ENCODE measurements at regions not wholly inside any gene's neighbourhood (a gene's known extent, or its start where the extent isn't known, plus 50 kb on each side); places are given as distances from the start of the nearest gene placed in this dataset.

DNA sequence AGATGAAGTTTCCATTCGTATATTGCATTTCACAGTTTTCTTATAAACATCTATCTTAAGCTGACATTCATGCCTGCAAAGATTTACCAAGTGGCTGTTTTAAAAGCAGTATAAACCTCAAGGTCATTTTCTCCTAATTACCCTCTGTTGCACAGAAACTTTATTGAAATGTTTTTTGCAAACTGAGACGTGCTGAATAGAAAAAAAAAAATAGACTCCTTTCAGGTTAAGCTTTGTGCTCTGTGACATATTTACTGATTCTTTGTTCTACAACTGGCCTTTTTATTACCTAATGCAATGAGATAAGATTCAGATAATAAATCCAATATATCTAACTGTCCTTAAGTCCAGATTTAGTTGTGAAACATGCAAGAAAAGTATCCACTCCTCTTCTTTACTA is 938.7 kb downstream of the DSC3 start:
- TF ChIP-seq, protein P1, sequence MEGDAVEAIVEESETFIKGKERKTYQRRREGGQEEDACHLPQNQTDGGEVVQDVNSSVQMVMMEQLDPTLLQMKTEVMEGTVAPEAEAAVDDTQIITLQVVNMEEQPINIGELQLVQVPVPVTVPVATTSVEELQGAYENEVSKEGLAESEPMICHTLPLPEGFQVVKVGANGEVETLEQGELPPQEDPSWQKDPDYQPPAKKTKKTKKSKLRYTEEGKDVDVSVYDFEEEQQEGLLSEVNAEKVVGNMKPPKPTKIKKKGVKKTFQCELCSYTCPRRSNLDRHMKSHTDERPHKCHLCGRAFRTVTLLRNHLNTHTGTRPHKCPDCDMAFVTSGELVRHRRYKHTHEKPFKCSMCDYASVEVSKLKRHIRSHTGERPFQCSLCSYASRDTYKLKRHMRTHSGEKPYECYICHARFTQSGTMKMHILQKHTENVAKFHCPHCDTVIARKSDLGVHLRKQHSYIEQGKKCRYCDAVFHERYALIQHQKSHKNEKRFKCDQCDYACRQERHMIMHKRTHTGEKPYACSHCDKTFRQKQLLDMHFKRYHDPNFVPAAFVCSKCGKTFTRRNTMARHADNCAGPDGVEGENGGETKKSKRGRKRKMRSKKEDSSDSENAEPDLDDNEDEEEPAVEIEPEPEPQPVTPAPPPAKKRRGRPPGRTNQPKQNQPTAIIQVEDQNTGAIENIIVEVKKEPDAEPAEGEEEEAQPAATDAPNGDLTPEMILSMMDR (IDR thresholded peaks at IDR 0.05): no peak
- TF ChIP-seq ZFX (IDR thresholded peaks at IDR 0.05; ENCODE audit: borderline replicate concordance): no peak
- no peak overlapping the region for H3K27ac ChIP-seq

DNA sequence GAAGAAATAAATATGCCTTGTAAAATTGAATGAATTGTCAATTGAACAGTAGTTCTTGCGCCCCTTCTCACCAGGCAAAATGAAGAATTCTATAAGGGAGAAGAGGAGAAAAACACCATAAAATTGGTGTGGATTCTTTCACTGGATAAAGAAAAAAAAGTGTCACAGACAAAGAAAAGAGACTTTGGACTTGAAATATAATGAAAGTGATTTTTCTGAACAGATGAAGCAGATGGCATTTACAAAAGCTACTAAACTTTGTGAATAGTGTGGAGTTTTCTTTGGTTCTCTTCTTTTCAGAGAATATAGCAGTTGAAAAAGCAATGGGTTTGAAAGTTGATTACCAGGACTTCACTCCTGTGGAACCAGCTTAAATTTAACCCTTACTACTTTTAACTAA is 945.7 kb downstream of the DSC3 start:
- TF ChIP-seq, protein P1 (IDR thresholded peaks at IDR 0.05): no peak
- no peak for TF ChIP-seq ZFX (IDR thresholded peaks at IDR 0.05; ENCODE audit: borderline replicate concordance)
- H3K27ac ChIP-seq: no peak overlapping the region

DNA sequence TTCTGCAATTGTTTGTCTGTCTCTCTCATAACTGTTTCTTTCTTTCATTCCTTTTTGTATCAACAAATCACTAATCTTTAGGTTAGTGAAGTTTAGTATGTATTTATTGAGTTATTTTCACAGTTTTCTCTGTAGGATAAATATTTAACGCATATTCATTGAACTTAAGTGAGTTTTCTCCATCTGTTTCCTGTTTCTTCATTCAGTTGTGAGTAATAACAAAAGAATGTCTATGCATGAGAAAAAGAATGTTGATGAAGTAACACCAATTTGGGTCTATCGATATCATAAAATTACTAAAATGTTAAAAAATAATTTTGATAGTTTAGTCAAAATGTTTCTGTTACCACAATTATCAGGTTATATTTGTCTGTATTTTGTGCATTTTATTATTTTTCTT is 948.0 kb downstream of the DSC3 start:
- H3K27ac ChIP-seq: no peak overlapping the region

DNA sequence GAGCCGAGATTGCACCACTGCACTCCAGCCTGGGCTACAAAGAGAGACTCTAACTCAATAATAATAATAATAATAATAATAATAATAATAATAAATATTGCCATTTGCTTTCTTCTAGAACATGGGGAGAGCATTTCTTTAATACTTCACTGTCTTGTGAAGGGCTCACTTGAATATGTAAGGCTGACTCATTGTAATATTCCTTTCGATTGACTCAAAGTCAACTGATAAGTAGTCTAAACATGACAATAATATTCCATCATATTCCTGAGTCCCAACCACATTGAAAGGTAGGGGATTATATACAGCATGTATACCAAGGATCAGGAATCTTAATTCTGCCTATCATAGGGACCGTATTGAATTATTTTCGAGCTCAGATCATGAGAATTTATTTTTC is 949.2 kb downstream of the DSC3 start:
- TF ChIP-seq ZFX (IDR thresholded peaks at IDR 0.05; ENCODE audit: borderline replicate concordance): no peak
- TF ChIP-seq, protein P1 (IDR thresholded peaks at IDR 0.05): no peak
- H3K27ac ChIP-seq: no peak overlapping the region

More for the DNA sequence above, 948.0 kb downstream of the DSC3 start:
- no peak for TF ChIP-seq ZFX (IDR thresholded peaks at IDR 0.05; ENCODE audit: borderline replicate concordance)
- TF ChIP-seq, protein P1 (IDR thresholded peaks at IDR 0.05): no peak

GRCh38 chr18:30088238-30089015 is 954.1 kb downstream of the DSC3 start:
- no peak for TF ChIP-seq ZFX (IDR thresholded peaks at IDR 0.05; ENCODE audit: borderline replicate concordance)
- TF ChIP-seq, protein P1 (IDR thresholded peaks at IDR 0.05): no peak
- H3K27ac ChIP-seq: no peak overlapping the region

- H3K27ac ChIP-seq: no peak overlapping the region
- TF ChIP-seq ZFX (IDR thresholded peaks at IDR 0.05; ENCODE audit: borderline replicate concordance): no peak
- TF ChIP-seq, protein P1 (IDR thresholded peaks at IDR 0.05): no peak
Observed at GRCh38 chr18:30086351-30086750, 956.2 kb downstream of the DSC3 start.

DNA sequence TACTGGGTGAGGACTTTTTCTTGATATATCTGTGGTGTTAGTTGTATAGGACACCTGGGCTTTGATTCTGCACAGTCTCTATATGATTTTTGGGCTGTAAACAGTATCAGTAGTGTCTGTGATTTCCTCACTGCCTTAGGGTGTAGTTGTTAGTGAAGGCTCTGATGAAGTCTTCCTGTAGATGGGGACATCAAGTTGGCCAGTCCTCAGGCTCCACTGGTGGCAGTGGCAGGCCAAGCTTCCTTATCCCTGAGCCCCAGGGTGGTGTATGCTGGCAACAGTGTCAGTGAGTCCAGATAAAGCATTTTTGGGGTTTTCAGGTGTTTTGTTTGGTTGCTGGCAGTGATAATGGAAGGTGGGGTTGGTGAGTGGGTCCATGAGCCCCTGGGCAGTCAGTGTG is 961.4 kb downstream of the DSC3 start:
- TF ChIP-seq, protein P1 (IDR thresholded peaks at IDR 0.05): no peak
- TF ChIP-seq ZFX (IDR thresholded peaks at IDR 0.05; ENCODE audit: borderline replicate concordance): no peak
- no peak overlapping the region for H3K27ac ChIP-seq
